HG03354 (cell line): ENCODE measurements at regions not wholly inside any gene's neighbourhood (a gene's known extent, or its start where the extent isn't known, plus 50 kb on each side); places are given as distances from the start of the nearest gene placed in this dataset.

Source experiments
- ATAC-seq: cut with Tn5 transposase; IDR thresholded peaks from one replicate; pipeline ENCODE4 v1.9.1; 2021; ENCODE audit warnings: mild to moderate bottlenecking; ENCODE audit not compliant: unreplicated experiment, poor library complexity, severe bottlenecking

DNA sequence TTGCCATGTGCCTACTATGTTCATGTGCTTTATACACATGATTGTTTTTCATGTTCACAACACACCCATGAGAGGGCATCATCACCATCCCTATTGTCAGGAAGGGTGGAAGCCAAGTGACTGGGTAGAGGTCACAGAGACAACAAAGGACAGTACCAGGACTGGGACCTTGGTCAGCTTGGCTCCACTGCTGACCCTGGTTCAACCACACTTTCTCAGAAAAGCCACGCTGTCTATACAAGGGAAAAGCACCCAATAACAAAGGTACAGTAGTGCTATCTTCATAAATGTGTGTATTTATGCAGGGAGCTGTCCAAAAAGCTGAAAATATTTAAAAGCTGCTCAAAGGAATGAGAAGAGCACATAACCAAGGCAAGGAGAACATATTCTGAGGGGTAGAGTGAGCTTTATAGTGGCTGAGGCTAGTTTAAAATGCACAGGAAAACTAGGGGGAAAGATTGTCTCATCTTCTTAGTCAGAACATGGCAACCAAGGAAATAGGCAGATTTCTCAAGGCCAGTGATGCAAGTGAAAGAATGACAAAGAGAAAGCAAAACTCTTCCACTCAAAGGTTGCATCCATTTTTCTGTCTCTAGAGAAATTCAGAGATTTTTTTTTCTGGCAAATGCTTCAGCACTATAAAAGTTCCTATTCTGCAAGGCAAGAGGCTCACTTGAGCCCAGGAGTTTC is 415.0 kb downstream of the FOXO1 start:
- ATAC-seq = no peak

DNA sequence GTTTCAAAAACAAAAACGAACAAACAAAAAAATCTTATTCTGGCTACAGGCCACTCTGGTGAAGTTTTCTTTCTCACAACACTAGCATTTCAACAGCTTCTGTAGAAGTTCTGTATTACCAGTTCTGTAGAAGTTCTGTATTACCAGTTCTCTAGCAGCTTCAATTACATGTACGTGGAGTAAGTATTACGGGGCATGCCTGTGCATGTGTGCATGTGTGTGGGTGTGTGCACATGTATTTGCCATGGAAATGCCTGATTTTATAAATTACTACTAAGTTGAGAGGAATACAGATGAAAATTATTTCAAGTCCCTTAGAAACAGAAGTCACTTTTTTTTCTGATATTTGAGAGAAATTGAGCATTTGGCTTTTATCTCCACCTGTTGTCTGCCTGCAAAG is 414.2 kb downstream of the FOXO1 start:
- no peak for ATAC-seq

DNA sequence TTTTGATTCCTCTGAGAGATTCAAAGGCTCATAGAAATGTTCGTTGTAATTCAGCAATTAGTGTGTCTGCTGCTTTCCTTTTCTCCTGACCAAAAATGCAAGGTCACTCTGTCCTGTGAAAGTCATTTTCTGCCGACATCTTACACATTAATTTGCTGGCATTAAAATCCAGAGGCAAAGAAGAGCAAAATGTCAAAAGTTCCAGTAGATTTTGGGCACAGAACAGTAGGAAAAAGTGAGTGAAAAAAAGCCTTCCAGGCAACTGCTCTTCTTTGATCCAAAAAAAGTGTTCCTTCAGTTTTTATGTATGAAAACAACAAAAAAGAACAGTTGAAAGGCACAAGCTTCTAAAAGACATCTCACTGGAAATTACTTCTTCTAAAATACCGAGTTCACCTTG is 413.8 kb downstream of the FOXO1 start:
- ATAC-seq = no peak

DNA sequence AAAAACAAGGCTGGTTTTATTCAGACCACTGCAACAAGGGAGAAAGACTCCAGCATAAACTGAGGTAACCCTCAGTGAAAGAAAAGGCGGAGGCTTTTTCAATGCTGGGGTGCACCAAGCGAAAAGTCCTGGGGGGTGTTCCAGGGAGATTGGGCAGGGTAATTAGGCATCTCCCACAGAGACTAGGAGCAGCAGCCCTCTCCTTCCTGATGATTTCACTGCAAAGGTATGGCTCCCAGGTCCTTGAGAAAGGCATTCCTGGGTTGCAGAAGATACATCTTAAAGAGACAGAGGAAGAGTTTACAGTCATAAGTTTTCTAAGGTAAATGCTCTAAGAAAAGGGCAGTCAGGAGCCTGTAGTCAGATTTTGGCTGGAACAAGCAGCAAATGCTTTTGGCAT is 412.0 kb downstream of the FOXO1 start:
- no peak for ATAC-seq

DNA sequence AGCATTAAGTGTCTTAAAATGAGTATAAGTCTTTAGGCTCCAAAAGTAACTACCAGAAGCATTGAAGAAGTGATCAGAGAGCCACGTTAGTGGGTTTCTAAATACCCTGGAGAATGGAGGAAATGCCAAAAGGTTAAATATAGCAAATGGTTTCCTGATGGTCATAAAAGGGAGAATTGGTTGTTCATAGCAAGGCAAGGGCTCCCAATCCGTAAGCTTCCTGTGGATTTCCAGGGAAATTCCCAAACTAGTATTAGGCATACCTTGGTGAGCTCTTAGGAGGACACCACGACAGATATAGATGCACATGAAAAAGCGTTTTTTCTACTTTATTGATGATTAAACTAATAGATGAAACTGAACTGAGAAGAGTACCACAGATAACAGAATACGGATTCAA is 410.9 kb downstream of the FOXO1 start:
- ATAC-seq = no peak

DNA sequence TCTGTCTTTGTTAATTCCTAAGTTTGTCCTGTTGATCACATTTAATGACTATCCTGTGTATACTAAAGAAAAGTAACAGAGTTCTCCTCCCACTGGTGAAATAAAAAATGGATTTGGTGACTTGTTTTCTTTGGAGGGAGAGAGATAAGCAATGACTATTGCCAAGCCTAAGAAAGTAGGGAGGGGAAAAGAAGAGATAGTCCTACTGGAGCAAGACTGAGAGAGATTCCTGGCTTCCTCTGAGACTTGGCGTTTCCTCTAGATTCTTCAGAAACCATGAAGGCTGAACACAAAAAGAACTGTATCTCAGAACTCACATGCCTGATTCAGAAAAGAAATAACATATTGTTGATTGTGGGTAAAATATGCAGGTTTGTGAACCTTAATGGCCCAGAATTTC is 406.5 kb downstream of the FOXO1 start:
- no peak for ATAC-seq

DNA sequence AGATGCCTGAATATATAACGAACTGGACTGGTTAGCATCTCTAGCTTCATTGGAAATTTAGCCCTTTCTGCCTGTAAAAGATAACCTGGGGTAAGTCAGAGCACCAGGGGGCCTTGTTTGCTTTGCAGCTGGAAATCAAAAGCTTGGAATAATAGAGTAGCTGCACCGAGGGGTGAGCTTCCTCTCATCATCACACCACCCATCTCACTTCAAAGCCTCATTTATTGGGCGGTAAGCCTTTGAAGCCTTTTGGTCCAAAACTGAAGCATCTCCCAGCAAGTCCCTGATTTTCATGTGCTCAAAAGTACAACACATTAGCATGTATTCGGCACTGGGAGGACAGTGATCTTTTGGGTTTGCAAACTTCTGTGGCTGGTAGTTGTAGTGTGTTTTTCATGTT is 405.1 kb downstream of the FOXO1 start:
- ATAC-seq = no peak

DNA sequence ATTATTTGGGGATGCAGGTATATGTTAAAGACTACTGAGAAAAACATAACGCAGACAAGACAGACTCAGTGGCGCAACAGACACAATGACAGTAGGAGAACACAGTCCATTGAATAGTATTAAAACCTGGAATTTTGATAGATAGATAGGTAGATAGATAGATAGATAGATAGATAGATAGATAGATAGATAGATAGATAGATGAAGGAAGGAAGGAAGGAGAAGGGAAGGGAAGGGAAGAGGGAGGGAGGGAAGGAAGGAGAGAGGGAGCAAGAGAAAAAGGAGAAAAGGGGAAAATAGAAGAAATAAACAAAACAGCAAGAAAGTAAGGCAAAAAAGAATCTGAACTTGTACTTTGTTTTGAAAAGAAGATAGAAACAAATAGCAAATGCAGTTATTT is 404.5 kb downstream of the FOXO1 start:
- no peak for ATAC-seq

DNA sequence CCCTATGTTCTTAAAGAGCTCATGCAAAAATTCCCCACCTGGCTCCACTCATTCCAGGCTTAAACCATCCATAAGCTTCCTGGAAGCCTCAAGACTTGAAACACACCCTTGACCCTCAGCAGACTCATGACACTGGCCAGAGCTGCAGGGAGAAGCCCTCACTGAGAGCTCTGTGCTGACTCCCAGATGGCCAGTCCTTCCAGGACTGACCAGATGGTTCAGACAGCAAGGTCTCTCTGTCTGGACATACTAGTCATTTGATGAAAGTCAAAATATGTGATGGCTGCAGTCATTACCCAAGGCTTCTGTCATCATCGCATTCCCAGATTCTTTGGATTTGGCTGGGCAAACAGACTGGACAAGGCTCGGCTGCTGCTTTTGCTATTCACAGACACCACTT is 397.4 kb downstream of the FOXO1 start:
- no peak for ATAC-seq

DNA sequence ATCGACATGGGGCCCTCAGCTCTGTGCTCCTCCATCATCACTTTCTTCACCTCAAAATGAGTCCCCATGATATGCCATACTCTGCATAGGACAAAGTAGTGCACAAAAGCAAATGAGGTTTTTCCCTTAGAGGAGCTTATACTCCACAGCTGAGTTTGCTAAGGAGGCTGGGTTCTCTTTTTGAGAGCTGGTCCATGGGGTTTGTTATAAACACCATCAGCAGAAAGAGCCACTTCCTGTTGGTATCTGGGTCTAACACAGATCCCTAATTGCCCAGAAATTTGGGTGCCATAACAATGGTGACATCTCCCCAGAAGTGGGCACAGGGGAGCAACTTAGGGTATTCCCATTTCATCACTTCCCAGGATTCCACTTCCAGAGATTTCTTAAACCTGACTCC is 395.7 kb downstream of the FOXO1 start:
- ATAC-seq = no peak

DNA sequence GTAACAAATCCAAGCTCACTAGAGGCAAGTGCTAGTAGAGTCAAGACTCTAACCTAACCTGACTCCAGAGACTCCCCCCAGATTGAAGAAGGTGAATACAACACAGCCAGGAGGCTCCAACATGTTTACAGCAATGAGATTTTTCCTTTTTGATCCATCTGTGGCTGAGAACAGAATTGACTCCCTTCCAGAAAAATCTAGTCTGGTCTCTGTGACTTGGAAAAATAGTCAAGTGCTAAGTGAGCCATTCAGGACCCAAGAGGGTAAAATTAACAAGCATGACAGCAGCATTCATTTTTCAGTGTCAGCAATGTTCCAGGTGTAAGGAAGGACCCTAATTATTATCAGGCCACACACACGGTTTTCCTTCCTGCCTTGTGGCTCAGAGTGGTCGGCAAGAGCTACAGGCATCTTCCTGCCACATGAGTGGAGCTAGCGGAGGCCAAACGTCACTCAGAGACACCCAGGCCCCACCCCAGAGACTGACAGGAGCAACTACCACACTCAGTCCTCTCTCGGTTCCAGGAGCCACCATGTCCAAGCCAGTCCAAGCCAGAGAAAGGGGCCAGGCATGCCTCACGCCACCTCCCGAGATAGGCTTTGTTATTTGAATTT is 395.1 kb downstream of the FOXO1 start:
- ATAC-seq = no peak

DNA sequence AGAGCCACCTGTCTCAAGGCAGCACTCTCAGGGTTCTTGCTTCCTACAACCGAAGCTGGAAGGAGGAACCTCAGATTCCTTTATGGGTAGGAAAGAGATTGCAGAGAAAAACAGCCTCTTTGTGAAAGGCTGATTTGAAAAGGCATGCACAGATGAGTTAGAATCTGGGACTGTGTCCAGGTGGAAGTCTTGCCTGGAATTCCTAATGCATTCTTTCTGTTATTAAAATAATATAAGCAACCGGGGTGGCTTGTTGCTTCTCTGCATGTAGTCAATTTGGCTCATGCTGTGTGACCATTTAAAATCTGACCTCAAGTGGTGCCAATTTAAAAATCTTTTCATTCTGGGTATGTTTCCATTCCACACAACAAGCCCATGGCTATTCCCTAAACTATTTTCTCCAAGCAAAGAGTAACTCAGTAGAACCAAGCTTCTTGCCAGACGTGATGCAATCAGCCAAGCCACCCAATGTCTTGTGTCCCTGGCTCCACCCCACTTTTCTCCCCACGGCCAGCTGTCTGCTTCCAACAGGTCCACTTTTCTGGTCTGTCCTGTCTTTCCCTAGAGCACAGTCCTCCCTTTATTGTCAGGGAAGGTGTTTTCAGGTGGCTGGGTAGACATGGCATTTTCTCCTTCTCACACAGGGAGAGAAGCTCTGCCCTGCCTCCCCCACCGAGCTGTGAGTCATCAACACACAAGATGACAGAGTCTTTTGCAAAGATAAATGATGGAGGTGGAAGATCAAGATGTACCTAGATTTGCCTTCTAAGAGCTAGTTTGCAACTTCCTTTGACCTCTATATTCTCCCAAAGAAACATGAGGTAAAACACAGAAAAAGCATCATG is 394.3 kb downstream of the FOXO1 start:
- ATAC-seq = no peak

DNA sequence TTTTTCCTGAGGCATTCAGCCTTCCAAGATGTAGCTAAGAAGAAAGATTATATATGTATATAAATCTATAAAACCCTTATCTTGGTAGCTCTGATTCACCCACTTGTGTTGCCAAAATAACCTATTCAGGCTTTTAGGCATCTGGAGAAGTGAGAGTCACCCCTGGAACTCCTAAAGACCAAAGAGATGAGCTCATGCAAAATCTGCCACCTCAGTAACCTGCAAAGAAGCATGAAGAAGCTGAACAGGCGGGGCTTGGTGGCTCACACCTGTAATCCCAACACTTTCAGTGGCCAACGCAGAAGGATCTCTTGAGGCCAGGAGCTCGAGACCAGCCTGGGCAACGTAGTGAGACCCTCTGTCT is 393.7 kb downstream of the FOXO1 start:
- ATAC-seq = no peak

DNA sequence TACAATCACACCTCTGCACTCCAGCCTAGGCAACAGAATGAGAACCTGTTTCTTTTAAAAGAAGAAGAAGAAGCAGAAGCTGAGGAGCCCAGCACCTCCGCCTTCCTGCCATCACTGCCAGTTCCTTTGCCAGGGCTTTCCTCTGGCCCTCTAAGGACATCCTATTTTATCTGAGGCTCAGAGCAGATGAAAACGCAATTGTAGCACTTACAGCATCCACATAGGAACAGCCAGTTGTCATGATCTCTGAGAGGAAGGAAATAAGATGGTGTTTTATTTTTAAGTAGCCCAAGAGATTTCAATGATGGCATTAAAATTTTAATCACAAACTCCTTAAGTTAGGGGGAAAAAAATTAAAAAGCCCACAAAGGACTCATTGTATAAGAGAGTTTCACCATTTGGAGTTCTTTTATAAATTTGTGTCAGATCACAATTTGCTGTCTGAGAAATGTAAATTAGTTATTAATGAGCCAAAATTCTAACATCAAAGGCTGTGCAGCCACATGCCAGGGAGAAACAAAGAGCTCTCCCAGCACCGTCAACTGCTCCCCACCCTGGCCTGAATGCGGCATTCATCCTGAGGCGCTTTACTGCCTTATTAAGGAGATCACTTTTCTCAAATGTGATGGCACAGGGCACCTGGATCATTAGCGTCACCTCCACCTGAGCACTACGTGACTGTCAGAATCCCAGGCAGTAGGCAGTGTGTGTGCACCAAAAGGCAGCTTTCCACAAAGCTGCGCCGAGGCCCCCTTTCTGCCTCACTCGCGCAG is 393.0 kb downstream of the FOXO1 start:
- ATAC-seq = no peak

DNA sequence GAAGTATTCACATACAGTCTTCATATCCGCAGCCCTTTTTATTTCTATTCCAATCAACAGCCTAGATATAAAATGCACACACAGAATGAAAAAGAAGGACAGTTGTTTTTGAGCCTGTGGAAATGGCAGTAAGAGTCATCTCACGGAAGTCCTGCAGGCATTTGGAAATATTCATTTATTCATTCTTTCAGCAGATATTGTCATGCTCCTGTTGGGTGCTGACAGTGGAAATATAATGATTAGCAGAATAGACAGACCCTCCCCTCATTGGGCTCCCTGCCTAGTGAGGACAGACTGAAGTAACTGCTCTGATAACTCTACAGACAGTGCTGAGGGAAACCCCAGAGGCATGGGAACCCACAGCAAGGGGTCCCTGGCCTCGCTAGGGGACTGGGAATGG is 392.3 kb downstream of the FOXO1 start:
- ATAC-seq = no peak

DNA sequence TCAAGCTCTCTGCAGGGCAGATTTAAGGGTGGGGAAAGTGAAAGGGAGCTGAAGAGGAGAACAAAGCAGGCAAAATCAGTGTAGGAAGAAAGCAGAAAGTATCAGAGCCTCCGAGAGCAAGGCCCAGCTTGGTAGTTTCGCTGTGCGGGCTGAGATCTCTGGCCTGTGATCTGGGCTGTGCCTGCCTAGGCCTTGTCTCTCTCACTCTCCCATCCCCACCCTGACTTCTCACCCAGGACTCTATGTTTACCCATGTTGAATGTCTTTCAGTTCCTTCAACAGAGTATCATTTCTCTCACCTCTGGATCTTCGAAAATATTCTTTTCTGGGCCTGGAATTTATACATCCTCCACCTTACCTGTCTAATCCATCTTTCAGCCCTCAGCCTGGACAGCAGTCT is 391.3 kb downstream of the FOXO1 start:
- ATAC-seq = no peak

DNA sequence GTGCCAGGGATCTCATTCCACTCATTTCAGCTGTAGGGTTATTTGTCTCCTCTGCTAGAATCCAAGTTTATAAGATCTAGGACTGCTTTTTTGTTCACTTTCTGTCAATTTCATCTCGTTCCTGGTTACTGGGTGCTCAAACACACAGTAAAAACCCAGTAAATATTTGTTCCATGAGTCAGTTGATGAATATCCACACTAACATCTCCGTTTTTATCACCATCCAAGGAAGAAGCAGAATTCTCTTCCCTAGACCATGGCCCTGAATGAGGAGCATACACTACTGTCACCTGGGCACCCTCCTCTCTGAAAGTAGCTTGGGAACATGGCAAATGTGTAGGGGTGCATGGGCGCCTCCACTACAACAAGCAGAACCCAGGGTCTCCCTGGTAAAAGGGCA is 390.8 kb downstream of the FOXO1 start:
- no peak for ATAC-seq

DNA sequence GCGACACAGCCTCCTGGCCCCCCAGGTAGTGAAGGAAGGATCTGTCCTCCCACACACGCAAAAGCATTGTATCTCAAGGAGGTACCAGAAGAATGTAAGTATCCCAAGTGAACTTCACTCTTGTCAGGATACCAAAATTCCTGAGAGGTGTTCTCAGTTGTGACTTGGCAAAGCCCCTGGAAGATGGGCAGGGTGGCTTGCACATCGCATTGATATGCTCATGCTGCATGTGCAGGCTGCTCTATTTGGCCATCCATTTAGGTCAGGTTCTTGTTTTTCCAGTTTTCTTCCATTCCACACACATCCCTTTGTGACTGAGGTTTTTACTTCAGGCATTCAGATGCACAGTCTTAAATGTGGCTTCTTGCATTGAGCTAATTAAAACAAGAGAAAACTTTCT is 382.8 kb downstream of the FOXO1 start:
- no peak for ATAC-seq

DNA sequence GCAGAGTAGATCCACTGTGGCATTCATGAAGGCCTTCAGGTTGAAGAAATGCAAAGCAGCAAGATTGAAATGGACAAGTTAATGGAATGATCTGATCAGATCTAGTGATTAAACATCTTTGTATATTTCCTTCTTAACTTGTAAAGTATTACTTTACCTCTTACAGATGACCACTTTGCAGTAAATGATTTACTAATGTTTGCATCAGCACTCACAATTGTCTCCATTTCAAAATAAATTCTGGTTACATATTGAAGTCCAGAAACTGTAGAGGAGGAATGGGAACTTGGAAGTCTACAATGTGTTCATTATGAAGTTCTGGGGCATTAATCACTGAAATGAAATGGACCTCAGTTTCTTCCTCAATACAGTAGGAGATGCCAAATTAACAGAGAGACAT is 380.8 kb downstream of the FOXO1 start:
- ATAC-seq = no peak

DNA sequence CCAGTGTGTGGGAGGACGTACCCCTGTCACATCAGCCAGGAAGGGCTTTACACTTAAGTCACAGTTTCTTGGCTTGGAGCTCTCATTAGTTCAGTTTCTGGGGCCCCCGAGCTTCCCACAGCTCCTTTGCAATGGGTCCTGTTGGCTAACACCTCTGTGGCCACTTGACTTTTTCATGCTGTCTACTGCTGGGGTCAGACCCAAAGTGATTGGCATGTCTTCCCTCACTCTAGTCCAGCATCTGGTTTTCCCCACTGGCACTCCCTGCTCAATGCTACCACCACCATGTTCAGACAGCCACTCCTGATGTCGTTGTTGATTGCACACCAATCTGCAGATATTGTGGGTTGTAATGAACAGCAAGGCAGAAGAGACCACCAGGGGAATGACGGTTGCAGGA is 379.0 kb downstream of the FOXO1 start:
- ATAC-seq = no peak
